HEK293 (cell line): ENCODE measurements at regions not wholly inside any gene's neighbourhood (a gene's known extent, or its start where the extent isn't known, plus 50 kb on each side); places are given as distances from the start of the nearest gene placed in this dataset.
A peak's percentile ranks its signal among the peaks of the same experiment; 100 is the strongest.

Experiments
- CTCF ChIA-PET: fragments of 350-600 bp; formaldehyde crosslinking; extraction: SDS; loops from one replicate; lab custom pipeline; 2021; ENCODE audit warnings: antibody characterized with exemption; lab: Yijun Ruan, JAX
- POLR2A ChIA-PET: fragments of 300-600 bp; formaldehyde crosslinking; extraction: SDS; loops from one replicate; lab custom pipeline; 2020; ENCODE audit warnings: antibody characterized with exemption, inconsistent platforms; lab: Yijun Ruan, JAX
- H3K27ac ChIP-seq: fragments of 200-500 bp; sonication (Bioruptor generic); 2 replicates; pipeline ENCODE4 v1.5.1; 2014; ENCODE audit warnings: low read depth, low read length, control low read depth, inconsistent platforms; ENCODE audit errors: extremely low read depth
- H3K36me3 ChIP-seq, 2 experiments: fragments of 200-500 bp in 1 of 2; sonication (Bioruptor generic) in 1 of 2; 1 replicate in 1 of 2; 2 replicates in 1 of 2; pipeline ENCODE4 v1.5.1; 2014 to 2017; ENCODE audit warnings: inconsistent platforms in 2 of 2, low read length in 2 of 2; ENCODE audit not compliant: control insufficient read depth in 2 of 2, insufficient read depth in 1 of 2
- H3K4me1 ChIP-seq: fragments of 200-500 bp; sonication (Bioruptor generic); 2 replicates; pipeline ENCODE4 v1.5.1; 2014; ENCODE audit warnings: mild to moderate bottlenecking, low read length, inconsistent platforms; ENCODE audit not compliant: control insufficient read depth, insufficient read depth
- H3K4me3 ChIP-seq: 2 replicates; pipeline ENCODE4 v1.5.1; 2011; ENCODE audit warnings: low read depth, mild to moderate bottlenecking, control low read depth, low read length, moderate library complexity
- H3K9me3 ChIP-seq: fragments of 200-500 bp; sonication (Bioruptor generic); 2 replicates; pipeline ENCODE4 v1.5.1; 2014; ENCODE audit warnings: low read depth, low read length, inconsistent platforms; ENCODE audit not compliant: control insufficient read depth, insufficient read depth
- KLF10 ChIP-seq: fragments of 450-650 bp; IDR thresholded peaks from 2 replicates; pipeline ENCODE4 v1.5.1; 2018; ENCODE audit warnings: missing biosample characterization, mild to moderate bottlenecking, missing genetic modification characterization
- OSR2 ChIP-seq: fragments of 450-650 bp; formaldehyde crosslinking; IDR thresholded peaks from 2 replicates; pipeline ENCODE4 v1.5.1; 2016; ENCODE audit warnings: missing biosample characterization, missing genetic modification characterization
- SETDB1 ChIP-seq: IDR thresholded peaks from one replicate; pipeline ENCODE4 v1.6.1; 2017; ENCODE audit warnings: mild to moderate bottlenecking, low read length, moderate library complexity, mixed read lengths; ENCODE audit not compliant: insufficient read length
- ZBTB20 ChIP-seq: fragments of 450-650 bp; formaldehyde crosslinking; IDR thresholded peaks from 2 replicates; pipeline ENCODE4 v1.5.1; 2016; ENCODE audit warnings: missing biosample characterization, missing genetic modification characterization
- ZBTB21 ChIP-seq: fragments of 450-650 bp; formaldehyde crosslinking; IDR thresholded peaks from 2 replicates; pipeline ENCODE4 v1.5.1; 2017; ENCODE audit warnings: missing biosample characterization, missing genetic modification characterization
- ZNF112 ChIP-seq: fragments of 450-650 bp; formaldehyde crosslinking; IDR thresholded peaks from 2 replicates; pipeline ENCODE4 v1.5.0; 2017; ENCODE audit warnings: missing biosample characterization, missing genetic modification characterization
- ZNF140 ChIP-seq: fragments of 450-650 bp; formaldehyde crosslinking; IDR thresholded peaks from 2 replicates; pipeline ENCODE4 v1.5.1; 2016; ENCODE audit warnings: missing biosample characterization, missing genetic modification characterization
- ZNF2 ChIP-seq: fragments of 450-650 bp; formaldehyde crosslinking; IDR thresholded peaks from 2 replicates; pipeline ENCODE4 v1.5.1; 2016; ENCODE audit warnings: missing biosample characterization, missing genetic modification characterization
- ZNF214 ChIP-seq: fragments of 450-650 bp; formaldehyde crosslinking; IDR thresholded peaks from 2 replicates; pipeline ENCODE4 v1.5.1; 2017; ENCODE audit warnings: missing biosample characterization, mild to moderate bottlenecking, missing genetic modification characterization, borderline replicate concordance
- ZNF335 ChIP-seq: fragments of 450-650 bp; formaldehyde crosslinking; conservative IDR thresholded peaks from 2 replicates; pipeline ENCODE4 v1.5.1; 2016; ENCODE audit warnings: missing biosample characterization, missing genetic modification characterization
- ZNF341 ChIP-seq: fragments of 450-650 bp; formaldehyde crosslinking; IDR thresholded peaks from 2 replicates; pipeline ENCODE4; 2016; ENCODE audit warnings: low read depth, missing biosample characterization, missing genetic modification characterization
- ZNF366 ChIP-seq: fragments of 450-650 bp; formaldehyde crosslinking; conservative IDR thresholded peaks from 2 replicates; pipeline ENCODE4 v1.5.1; 2016; ENCODE audit warnings: missing biosample characterization, missing genetic modification characterization
- ZNF404 ChIP-seq: fragments of 450-650 bp; formaldehyde crosslinking; IDR thresholded peaks from 2 replicates; pipeline ENCODE4 v1.5.1; 2017; ENCODE audit warnings: missing biosample characterization, missing genetic modification characterization
- ZNF433 ChIP-seq: fragments of 450-650 bp; formaldehyde crosslinking; IDR thresholded peaks from 2 replicates; pipeline ENCODE4 v1.5.1; 2016; ENCODE audit warnings: missing biosample characterization, missing genetic modification characterization, low read depth
- ZNF544 ChIP-seq: fragments of 450-650 bp; formaldehyde crosslinking; IDR thresholded peaks from 2 replicates; pipeline ENCODE4 v1.5.0; 2017; ENCODE audit warnings: missing biosample characterization, missing genetic modification characterization
- ZNF624 ChIP-seq: fragments of 450-650 bp; formaldehyde crosslinking; IDR thresholded peaks from 2 replicates; pipeline ENCODE4 v1.5.1; 2017; ENCODE audit warnings: missing biosample characterization, missing genetic modification characterization
- ZNF664 ChIP-seq: fragments of 450-650 bp; formaldehyde crosslinking; IDR thresholded peaks from 2 replicates; pipeline ENCODE4 v1.5.1; 2016; ENCODE audit warnings: missing biosample characterization, missing genetic modification characterization
- ZNF670 ChIP-seq: fragments of 450-650 bp; formaldehyde crosslinking; IDR thresholded peaks from 2 replicates; pipeline ENCODE4 v1.5.1; 2016; ENCODE audit warnings: missing biosample characterization, missing genetic modification characterization, low read depth
- ZNF677 ChIP-seq: fragments of 450-650 bp; IDR thresholded peaks from 2 replicates; pipeline ENCODE4 v1.5.0; 2018; ENCODE audit warnings: missing biosample characterization, mild to moderate bottlenecking, missing genetic modification characterization, moderate library complexity
- ZNF791 ChIP-seq: fragments of 450-650 bp; formaldehyde crosslinking; IDR thresholded peaks from 2 replicates; pipeline ENCODE4 v1.5.1; 2016; ENCODE audit warnings: missing biosample characterization, missing genetic modification characterization
- TF ChIP-seq, protein P1 (sequence below): fragments of 450-650 bp; formaldehyde crosslinking; IDR thresholded peaks from 2 replicates; pipeline ENCODE4 v1.5.1; 2017; ENCODE audit warnings: missing biosample characterization, missing genetic modification characterization
- TF ChIP-seq, protein P2 (sequence below): fragments of 450-650 bp; formaldehyde crosslinking; IDR thresholded peaks from 2 replicates; pipeline ENCODE4 v1.5.1; 2016; ENCODE audit warnings: missing biosample characterization, missing genetic modification characterization
- TF ChIP-seq, protein P3 (sequence below): fragments of 450-650 bp; formaldehyde crosslinking; IDR thresholded peaks from 2 replicates; pipeline ENCODE4 v1.5.1; 2017; ENCODE audit warnings: missing biosample characterization, missing genetic modification characterization
- TF ChIP-seq, protein P4 (sequence below): fragments of 450-650 bp; formaldehyde crosslinking; conservative IDR thresholded peaks from 2 replicates; pipeline ENCODE4 v1.5.1; 2016; ENCODE audit warnings: low read depth, missing biosample characterization, missing genetic modification characterization

DNA sequence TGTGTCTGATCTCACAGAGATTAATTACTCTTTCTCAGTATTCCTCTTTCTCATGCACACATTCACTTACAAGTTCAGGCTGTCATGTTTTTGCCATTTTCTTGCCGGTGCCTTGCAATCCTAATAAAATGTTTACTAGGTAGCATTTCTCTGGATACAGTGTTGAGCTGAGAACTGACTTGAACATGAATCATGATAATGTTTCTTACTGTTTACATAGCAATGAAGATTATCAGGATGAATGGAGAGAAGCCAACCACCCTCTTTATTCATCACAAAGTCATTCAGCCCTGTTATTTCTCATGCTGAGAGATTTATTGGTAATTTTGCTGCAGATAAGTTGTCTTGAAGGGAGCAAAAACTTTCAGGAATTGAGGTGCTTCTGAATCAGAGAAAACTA, 185.5 kb upstream of the ECI2 start (continued):
- TF ChIP-seq ZNF366 (tag by site-specific recombination) (peak; percentile 59; the same call in 1 of the 2 replicates), ZNF664 (tag by site-specific recombination) (no peak), ZNF544 (tag by site-specific recombination) (no peak), ZNF404 (no peak), ZNF140 (tag by site-specific recombination) (no peak), ZNF341 (no peak), ZNF2 (tag by site-specific recombination) (peak; percentile 94), ZBTB20 (tag by site-specific recombination) (peak; percentile 58), ZNF670 (tag by site-specific recombination) (no peak), ZNF791 (tag by site-specific recombination) (no peak), ZNF112 (tag by site-specific recombination) (no peak), ZNF433 (no peak), SETDB1 (no peak), ZBTB21 (tag by site-specific recombination) (peak; percentile 82), ZNF335 (tag by site-specific recombination) (no peak)
- TF ChIP-seq, protein P1, sequence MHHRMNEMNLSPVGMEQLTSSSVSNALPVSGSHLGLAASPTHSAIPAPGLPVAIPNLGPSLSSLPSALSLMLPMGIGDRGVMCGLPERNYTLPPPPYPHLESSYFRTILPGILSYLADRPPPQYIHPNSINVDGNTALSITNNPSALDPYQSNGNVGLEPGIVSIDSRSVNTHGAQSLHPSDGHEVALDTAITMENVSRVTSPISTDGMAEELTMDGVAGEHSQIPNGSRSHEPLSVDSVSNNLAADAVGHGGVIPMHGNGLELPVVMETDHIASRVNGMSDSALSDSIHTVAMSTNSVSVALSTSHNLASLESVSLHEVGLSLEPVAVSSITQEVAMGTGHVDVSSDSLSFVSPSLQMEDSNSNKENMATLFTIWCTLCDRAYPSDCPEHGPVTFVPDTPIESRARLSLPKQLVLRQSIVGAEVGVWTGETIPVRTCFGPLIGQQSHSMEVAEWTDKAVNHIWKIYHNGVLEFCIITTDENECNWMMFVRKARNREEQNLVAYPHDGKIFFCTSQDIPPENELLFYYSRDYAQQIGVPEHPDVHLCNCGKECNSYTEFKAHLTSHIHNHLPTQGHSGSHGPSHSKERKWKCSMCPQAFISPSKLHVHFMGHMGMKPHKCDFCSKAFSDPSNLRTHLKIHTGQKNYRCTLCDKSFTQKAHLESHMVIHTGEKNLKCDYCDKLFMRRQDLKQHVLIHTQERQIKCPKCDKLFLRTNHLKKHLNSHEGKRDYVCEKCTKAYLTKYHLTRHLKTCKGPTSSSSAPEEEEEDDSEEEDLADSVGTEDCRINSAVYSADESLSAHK (tag by site-specific recombination): peak; percentile 91
- TF ChIP-seq, protein P2, sequence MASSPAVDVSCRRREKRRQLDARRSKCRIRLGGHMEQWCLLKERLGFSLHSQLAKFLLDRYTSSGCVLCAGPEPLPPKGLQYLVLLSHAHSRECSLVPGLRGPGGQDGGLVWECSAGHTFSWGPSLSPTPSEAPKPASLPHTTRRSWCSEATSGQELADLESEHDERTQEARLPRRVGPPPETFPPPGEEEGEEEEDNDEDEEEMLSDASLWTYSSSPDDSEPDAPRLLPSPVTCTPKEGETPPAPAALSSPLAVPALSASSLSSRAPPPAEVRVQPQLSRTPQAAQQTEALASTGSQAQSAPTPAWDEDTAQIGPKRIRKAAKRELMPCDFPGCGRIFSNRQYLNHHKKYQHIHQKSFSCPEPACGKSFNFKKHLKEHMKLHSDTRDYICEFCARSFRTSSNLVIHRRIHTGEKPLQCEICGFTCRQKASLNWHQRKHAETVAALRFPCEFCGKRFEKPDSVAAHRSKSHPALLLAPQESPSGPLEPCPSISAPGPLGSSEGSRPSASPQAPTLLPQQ (tag by site-specific recombination): peak; percentile 82

DNA sequence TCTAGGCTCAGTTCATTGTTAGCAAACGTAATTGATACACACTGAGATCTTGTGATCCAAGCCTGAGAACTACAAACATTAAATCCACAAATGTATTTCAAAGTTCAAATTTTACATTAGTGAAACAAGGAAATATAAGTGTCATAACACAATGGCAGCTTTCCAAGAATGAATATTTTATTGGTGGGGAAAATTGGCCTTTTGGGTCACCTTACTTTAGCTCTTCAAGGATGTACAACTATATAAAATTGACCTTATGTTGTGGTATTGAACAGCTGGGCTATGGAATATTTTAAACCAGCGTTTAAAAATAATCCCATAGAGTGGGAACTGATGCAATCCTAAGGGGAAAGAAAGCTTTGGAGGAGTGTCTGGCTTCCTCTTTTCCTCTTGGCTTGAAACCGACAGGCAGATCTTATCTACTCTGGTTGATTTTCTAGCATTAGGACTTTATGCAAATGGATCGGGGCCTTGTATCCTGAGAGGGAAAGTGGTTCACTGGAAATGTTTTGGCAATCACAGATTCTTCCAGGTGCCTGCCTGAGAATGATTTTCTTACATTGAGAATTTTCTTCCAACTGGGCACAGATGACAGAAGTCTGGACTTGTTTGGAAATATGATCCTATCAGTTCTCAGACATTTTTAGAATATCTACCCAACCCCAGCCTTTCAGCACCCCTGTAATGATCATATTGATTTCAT, 184.8 kb upstream of the ECI2 start:
- Histone ChIP-seq H3K27ac (peak overlapping the region; percentile 60), H3K4me1 (peaks cover 39% of the 10 kb centered on the region), H3K4me3 (no peak overlapping the region), H3K36me3 (no peaks in the 10 kb centered on the region), H3K9me3 (no peaks in the 10 kb centered on the region)
- CTCF ChIA-PET: interaction anchor here (0.6 to 1.4 kb wide), 3 partner anchors 33 to 711 kb away, joined by 3 to 6 read pairs (median 5); no protein-coding TSS in a partner anchor
- POLR2A ChIA-PET: no interaction called here
- TF ChIP-seq ZNF624 (tag by site-specific recombination) (no peak), ZNF214 (tag by site-specific recombination) (no peak), ZNF677 (tag by site-specific recombination) (peak; percentile 91), OSR2 (tag by site-specific recombination) (peak; percentile 58; the same call in 1 of the 2 replicates), KLF10 (tag by site-specific recombination) (peak; percentile 77; the same call in 1 of the 2 replicates)
- TF ChIP-seq, protein P3, sequence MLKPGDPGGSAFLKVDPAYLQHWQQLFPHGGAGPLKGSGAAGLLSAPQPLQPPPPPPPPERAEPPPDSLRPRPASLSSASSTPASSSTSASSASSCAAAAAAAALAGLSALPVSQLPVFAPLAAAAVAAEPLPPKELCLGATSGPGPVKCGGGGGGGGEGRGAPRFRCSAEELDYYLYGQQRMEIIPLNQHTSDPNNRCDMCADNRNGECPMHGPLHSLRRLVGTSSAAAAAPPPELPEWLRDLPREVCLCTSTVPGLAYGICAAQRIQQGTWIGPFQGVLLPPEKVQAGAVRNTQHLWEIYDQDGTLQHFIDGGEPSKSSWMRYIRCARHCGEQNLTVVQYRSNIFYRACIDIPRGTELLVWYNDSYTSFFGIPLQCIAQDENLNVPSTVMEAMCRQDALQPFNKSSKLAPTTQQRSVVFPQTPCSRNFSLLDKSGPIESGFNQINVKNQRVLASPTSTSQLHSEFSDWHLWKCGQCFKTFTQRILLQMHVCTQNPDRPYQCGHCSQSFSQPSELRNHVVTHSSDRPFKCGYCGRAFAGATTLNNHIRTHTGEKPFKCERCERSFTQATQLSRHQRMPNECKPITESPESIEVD (tag by site-specific recombination): peak; percentile 55
- TF ChIP-seq, protein P4, sequence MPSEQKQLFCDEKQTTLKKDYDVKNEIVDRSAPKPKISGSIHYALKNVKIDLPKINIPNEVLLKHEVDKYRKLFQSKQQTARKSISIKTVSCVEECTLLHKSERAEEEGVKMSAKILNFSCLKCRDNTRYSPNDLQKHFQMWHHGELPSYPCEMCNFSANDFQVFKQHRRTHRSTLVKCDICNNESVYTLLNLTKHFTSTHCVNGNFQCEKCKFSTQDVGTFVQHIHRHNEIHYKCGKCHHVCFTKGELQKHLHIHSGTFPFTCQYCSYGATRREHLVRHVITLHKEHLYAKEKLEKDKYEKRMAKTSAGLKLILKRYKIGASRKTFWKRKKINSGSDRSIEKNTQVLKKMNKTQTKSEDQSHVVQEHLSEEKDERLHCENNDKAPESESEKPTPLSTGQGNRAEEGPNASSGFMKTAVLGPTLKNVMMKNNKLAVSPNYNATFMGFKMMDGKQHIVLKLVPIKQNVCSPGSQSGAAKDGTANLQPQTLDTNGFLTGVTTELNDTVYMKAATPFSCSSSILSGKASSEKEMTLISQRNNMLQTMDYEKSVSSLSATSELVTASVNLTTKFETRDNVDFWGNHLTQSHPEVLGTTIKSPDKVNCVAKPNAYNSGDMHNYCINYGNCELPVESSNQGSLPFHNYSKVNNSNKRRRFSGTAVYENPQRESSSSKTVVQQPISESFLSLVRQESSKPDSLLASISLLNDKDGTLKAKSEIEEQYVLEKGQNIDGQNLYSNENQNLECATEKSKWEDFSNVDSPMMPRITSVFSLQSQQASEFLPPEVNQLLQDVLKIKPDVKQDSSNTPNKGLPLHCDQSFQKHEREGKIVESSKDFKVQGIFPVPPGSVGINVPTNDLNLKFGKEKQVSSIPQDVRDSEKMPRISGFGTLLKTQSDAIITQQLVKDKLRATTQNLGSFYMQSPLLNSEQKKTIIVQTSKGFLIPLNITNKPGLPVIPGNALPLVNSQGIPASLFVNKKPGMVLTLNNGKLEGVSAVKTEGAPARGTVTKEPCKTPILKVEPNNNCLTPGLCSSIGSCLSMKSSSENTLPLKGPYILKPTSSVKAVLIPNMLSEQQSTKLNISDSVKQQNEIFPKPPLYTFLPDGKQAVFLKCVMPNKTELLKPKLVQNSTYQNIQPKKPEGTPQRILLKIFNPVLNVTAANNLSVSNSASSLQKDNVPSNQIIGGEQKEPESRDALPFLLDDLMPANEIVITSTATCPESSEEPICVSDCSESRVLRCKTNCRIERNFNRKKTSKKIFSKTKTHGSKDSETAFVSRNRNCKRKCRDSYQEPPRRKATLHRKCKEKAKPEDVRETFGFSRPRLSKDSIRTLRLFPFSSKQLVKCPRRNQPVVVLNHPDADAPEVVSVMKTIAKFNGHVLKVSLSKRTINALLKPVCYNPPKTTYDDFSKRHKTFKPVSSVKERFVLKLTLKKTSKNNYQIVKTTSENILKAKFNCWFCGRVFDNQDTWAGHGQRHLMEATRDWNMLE (tag by site-specific recombination): peak; percentile 20; the same call in 1 of the 2 replicates
- TF ChIP-seq, protein P1 (tag by site-specific recombination): peak; percentile 95
